Neural progenitor cell (in vitro differentiated cells): ENCODE measurements at regions not wholly inside any gene's neighbourhood (a gene's known extent, or its start where the extent isn't known, plus 50 kb on each side); places are given as distances from the start of the nearest gene placed in this dataset.

Experiments used
- EZH2 ChIP-seq: fragments of 200-600 bp; sonication (generic); IDR thresholded peaks from 2 replicates; pipeline ENCODE4 v1.6.1; 2017; ENCODE audit warnings: antibody characterized with exemption, mild to moderate bottlenecking, moderate library complexity
- EZH2phosphoT487 ChIP-seq: fragments of 200-600 bp; sonication (generic); IDR thresholded peaks from 2 replicates; pipeline ENCODE4 v1.6.1; 2017; ENCODE audit warnings: antibody characterized with exemption
- TF ChIP-seq, protein P1 (sequence below): fragments of 200-600 bp; sonication (generic); IDR thresholded peaks from 2 replicates; pipeline ENCODE4 v1.5.1; 2017; ENCODE audit warnings: antibody characterized with exemption, mild to moderate bottlenecking

DNA sequence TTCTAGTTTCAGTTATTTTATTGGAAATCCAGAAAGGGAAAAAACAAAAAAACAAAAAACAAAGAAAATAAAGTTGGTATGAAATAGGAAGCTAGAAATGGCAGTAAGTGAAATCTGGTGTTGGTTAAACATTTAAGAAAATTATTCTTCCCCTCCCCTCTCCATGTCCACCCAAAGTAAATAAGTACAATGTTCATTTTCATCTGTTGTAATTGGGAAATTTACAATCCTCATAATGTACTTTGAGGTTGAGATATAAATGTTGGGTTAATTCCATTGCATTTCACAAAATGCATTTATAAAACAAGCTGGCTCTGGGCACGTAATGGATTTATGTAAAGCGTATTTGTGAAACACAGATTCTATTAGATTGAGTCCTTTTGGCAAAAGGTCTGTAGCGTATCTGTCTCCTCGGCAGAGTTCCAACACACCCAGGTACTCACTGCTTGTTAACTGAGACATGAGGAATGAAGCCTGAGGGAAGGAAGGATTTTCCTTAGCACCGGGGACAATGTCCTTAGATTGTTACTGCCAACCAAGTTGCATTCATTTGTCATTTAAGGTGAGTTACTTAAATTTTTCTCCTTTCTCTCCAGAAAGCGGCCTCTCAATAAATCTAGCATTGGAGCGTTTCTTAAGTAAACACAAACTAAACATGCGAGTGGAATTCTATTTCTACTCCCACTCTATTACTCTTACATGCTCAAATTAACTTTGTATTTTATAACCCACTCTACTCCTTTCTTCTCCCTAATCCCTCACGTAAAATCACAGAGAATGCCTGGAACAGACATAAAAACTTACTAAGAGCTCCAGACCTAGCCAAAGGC, 912.3 kb upstream of the WWC1 start:
- TF ChIP-seq, protein P1, sequence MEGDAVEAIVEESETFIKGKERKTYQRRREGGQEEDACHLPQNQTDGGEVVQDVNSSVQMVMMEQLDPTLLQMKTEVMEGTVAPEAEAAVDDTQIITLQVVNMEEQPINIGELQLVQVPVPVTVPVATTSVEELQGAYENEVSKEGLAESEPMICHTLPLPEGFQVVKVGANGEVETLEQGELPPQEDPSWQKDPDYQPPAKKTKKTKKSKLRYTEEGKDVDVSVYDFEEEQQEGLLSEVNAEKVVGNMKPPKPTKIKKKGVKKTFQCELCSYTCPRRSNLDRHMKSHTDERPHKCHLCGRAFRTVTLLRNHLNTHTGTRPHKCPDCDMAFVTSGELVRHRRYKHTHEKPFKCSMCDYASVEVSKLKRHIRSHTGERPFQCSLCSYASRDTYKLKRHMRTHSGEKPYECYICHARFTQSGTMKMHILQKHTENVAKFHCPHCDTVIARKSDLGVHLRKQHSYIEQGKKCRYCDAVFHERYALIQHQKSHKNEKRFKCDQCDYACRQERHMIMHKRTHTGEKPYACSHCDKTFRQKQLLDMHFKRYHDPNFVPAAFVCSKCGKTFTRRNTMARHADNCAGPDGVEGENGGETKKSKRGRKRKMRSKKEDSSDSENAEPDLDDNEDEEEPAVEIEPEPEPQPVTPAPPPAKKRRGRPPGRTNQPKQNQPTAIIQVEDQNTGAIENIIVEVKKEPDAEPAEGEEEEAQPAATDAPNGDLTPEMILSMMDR: no peak
- no peak for TF ChIP-seq EZH2phosphoT487
- TF ChIP-seq EZH2: no peak
